ENCODE measurements at regions not wholly inside any gene's neighbourhood (a gene's known extent, or its start where the extent isn't known, plus 50 kb on each side); places are given as distances from the start of the nearest gene placed in this dataset.
"Not testable (repeated sequence)": the region's sequence is repeated elsewhere in the genome, so short reads cannot be mapped to it uniquely, and the experiment has no call there.

DNA sequence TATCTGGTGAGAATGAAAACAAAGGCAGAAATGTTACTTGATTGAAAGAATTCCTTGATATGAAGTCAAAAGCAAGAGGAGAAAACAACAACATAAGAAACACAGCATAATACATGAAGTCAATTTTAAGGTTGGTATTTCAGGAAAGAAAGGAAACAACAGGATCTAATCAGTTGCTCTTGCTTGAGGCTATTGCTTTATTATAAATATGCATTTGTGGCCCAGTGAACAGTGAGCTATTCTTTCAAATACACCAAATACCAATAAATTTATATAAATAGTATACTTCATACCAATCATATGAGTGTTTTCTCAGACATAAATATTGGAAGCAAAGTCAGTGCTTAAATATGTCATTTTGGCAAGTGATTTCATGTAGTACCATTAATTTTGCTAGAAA is 806.6 kb downstream of the NXPH1 start:
- DNase-seq, result no peak

DNA sequence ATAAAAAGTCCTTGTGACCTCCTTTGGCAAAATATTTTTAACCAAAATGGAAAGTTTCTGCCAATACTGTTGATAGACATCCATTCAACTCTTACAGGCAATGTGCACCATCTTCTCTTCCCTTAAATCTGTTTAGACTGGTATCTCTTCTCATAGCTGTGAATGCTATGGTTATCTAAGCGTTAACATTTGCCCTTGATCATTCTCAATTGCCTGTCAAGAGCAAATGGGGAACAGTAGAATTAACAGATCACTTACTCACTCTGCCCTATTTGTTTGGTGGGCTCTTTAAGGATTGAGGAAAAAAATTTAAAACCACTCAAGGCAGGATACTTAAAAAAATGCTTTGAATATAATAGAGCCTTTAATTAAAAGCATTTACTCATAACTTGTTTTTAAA is 808.4 kb downstream of the NXPH1 start:
- no peak for DNase-seq

DNA sequence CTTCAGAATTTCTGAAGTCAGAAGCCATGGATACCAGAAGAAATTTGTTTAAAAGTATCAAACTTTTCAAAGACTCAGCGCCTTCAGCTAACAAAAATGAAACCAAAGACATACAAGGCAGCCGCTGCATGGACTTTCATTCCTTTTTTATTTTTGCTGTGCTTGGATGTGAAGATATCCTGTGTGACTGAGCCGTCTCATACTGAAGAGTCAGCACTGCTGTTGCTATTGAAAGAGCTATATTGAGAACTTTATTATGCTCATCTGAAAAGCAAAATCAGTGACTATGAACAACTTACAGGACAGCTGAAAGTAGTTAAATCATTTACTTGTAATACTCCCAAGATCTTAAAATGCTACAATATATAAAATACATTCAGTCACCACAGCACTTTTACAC is 809.2 kb downstream of the NXPH1 start:
- no peak for DNase-seq

DNA sequence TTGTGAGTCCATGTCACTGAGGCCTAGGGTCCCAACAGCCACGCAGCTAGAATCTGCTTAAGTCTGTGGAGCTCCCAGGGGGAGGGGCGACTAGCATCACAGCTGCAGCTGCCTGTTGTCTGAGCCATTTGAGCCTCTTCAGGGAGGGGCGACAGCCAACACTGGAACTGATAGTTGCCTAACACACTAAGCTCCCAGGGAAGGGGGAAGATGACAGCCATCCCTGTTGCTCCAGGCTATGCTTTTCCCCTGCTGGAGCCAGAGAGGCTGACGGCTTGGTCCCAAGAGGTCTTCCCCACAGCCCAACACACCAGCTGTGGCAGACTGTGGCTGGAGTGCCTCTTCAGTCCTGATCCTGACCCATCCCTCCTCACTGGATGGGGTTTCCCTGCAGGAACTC is 817.5 kb downstream of the NXPH1 start:
- no peak for DNase-seq

DNA sequence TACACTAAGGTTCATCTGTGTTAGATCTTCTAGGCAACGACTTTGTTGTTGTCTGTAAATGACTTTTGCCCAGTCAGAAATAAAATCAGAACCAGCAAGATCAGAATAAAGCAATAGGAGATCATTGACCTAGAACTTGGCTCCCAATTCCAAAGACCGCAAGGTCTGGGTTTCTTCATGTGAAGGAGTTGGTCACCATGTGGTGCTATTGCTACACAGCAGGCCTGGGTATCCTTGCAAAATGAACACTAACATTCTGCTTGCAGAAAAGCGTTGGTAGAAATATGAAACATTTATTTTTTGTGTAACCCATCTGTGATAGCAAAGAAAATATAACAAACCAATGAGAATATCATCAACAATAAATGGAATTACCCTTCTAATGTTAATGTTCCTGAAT is 831.0 kb downstream of the NXPH1 start:
- no peak for DNase-seq

DNA sequence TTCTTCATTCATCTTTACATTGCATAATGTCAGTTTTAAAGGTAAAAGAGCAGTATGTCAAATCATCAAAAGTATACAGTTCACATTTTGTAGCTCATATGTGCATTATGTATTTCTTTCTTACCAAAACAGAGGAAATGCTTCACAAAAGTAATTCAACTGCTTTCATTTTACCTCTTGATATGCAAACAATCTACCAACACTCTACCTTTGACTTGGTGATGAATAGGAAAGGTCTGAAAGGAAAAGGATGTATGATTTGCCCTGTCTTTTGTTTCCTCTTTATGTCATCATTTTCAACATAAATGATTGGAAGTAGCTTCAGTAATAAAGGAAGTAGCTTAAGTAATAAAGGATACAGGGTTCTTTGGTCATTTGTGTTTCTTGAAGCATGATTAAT is 846.7 kb downstream of the NXPH1 start:
- DNase-seq, result no peak

DNA sequence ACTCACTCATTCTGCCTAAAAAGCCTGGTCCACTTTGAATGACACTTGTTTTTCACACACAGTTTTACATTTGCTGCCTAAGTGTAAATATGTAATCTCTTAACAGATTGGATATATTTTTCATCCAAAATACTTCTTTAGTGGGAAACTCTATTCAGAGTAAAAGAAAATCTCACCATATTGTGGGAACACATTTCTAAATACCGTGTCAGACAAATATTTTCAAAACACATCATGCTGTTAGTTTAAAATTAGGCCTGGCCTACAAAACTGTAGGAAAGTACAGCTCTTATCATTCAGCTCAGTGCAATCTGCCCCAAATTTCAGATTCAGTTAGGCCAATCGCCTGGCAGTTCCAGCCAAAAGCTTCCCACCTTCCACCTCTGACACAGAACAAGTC is 849.8 kb downstream of the NXPH1 start:
- DNase-seq, result no peak

DNA sequence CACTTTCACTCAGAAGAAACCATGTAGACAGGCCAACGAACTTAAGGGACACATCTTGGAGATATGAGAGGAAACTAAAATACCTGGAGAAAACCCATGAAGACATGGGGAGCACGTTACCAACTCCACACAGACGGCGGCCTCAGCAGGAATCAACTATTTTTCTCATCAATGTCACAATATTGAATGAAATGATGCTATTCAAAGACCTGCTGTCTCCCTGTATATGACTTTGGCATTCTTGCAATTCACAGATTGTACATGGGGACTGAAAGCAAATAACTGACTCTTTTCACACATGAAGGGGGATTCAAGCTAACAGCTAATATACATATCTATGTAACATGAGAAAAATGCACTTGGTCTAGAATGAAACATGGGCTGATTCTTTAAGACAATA is 869.0 kb downstream of the NXPH1 start:
- no peak for DNase-seq

DNA sequence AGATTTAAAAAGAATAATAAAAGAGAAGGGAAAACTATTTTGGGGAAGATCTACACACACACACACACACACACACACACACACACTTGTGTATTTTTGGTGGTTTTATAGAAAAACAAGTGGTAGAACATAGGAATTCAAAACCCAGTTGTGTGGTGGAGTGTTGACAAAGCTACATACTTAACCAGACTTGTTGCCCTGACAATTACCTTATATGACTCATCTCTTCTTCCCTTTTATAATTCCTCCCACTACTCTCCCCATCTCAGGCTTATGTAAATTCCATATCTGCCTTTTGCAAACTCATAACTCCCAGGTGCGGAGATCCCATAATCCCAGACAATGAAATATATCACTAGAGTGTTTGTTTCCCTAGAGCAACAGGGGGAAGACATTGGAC is 873.7 kb downstream of the NXPH1 start:
- DNase-seq, result no peak

DNA sequence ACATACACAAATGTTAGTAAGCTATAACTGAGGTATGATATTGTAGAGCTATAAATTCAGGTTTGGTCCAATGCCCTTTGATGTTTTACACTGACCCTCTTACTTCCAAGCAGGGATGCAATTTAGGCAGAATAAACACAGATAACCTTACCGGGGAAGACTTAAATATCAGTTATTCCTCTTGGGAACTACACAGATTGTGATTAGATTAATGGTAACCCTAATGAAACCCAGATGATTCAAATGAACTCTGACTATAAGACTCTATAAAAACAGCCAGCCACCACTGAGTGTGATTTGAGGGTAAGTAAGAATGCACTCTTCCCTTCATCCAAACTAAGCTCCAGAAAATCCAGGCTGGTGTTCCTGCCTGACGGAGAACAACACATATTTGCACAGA is 891.1 kb downstream of the NXPH1 start:
- DNase-seq, result no peak

DNA sequence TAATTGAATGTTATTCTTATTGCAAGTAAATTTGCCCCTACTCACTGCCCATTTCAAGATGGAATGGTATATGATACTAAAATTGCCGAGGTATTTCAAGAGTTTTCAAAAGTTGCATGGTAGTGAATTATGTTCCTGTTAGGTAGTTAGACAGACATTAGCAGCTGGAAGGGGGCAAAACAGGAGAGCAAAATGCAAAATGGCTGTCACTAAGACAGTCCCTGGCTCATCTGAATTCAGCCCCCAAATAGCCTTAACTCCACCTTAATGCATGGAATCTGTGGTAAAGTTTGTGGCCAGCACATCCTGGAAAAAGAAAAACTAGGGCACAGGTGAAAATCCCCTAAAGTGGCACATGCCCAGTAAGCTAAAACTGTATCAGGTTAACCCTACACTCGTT is 894.9 kb downstream of the NXPH1 start:
- no peak for DNase-seq

DNA sequence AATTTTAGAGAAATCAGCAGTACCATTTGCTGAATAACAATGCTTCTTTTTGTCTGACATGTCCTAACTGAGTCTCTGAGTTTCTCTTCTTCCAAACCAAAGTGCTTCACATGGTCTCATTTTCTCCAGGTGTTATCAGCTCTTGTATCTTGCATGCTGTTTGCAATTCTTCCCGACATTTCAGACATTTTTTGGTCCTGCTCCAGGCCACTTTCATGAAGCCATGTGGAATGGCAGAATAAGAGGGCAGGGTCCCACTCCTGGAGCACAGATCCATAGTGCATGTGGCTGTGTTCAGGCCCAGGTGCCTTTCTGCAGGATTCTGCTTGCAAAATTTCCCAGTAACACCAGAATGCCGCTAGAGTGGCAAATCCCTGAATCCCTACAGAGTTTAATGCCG is 916.2 kb downstream of the NXPH1 start:
- DNase-seq, result no peak

DNA sequence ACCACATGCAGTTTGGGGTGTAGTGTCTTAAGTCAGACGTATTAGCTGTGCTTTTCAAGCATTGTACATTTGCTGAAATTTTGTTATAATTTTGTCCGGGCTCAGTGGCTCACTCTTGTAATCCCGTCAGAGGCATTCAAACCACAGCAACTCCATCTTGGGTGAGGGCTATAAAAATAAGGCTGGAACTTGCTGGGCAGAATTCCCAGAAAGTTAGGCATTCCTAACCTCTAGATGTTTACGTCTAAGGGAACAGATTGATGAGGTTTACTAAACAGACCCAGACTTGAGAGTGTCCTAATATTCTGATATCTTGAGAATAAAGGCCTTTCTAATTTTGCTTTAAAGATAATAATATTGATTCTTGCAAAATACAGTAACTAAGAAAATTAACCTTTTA is 957.8 kb downstream of the NXPH1 start:
- no peak for DNase-seq

DNA sequence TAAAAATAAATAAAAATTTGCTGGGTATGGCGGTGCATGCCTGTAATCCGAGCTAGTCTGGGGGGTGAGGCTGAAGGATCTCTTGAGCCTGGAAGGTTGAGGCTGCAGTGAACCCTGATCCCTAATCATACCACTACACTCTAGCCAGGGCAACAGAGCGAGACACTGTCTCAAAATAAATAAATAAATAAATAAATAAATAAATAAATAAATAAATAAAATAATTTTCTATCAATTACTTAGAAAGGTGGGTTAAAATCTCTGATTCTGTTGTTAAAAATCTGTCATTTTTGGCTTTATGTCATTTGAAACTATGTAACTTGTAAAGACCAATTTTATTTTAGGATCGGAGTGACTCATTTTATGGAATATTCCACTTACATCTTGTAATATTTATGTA is 958.6 kb downstream of the NXPH1 start:
- no peak for DNase-seq

DNA sequence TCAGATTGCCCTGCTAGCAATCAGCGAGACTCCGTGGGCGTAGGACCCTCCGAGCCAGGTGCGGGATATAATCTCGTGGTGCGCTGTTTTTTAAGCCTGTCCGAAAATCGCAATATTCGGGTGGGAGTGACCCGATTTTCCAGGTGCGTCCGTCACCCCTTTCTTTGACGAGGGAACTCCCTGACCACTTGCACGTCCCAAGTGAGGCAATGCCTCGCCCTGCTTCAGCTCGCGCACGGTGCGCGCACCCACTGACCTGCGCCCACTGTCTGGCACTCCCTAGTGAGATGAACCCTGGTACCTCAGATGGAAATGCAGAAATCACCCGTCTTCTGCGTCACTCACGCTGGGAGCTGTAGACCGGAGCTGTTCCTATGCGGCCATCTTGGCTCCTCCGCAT is 971.0 kb downstream of the NXPH1 start:
- DNase-seq, result not testable (repeated sequence)

DNA sequence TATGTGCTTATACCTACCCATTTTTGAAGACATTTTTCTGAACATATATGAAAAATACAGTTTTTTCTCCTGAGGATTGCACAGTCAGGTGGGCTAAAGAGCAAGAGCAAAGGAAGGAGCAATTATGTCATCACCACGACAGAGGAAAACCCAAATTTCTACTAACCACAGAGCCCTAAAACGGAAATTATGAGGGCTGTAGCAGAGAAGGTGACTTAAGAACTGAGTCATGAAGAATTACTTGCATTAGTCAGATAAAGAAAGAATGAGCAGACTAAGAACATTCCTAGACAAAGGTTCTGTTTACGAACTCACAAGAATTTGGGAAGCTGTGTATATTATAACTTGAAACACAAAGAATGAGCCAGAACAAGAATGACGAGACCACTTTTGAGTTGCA is 974.4 kb downstream of the NXPH1 start:
- no peak for DNase-seq

DNA sequence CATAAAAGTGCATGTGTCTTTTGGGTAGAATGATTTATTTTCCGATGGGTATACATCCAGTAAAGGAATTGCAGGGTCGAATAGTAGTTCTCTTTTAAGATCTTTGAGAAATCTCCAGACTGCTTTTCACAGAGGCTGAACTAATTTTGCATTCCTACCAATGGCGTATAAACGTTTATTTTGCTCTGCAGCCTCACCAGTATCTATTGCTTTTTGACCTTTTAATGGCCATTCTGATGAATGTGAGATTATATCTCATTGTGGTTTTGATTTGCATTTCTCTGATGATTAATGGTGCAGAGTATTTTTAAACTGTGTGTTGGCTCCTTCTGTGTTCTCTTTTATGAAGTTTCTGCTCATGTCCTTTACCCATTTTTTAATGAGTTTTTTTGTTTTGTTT is 1020.1 kb downstream of the NXPH1 start:
- no peak for DNase-seq

DNA sequence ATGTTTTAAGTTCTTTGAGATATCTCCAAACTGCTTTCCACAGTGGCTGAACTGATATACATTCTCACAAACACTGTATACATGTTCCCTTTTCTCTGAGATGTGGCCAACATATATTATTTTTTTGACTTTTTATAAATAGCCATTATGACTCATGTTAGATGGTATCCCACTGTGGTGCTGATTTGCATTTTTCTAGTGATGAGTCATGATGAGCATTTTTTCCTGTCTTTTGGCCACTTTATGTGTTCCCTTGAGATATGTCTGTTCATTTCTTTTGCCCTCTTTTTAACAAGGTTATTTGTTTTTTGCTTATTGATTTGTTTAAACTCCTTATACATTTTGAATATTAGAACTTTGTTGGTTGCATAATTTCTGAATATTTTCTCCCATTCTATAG is 1055.1 kb downstream of the NXPH1 start:
- DNase-seq, result no peak

DNA sequence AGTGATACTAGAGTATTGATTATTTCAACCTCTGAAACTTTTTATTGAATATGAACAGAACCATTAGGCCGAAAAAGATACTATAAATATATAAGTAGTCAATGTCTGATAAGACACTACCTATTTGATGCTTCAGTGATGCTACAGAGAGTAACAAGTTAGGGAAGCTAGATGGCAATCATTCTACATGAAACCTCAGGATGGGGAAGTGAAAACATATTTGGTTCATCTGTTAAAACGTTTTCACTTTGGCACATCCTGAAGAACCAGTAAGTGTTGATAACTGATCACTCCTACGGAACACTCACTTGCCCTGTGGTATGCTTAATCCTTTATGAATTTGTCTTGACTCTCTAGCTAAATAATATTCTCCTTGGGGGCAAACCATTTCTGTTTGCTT is 1064.9 kb downstream of the NXPH1 start:
- DNase-seq, result no peak

DNA sequence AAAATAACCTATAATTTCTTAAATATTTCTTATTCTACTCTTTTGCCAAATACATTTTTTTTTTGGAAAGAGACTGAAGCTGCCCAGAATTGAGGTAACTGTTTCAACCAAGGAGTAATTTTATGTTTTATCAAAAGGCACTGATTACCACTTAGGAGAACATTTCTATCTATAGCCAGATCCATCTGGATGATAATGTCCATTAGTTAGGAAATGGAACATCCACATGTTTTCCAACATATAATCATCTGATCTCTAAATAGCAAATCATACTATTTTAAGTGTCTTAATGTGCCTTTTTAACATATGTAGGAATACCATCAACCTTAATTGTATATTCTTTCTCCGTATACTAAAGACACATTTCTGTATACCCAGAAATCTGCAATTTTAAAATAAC is 1068.9 kb downstream of the NXPH1 start:
- no peak for DNase-seq

DNA sequence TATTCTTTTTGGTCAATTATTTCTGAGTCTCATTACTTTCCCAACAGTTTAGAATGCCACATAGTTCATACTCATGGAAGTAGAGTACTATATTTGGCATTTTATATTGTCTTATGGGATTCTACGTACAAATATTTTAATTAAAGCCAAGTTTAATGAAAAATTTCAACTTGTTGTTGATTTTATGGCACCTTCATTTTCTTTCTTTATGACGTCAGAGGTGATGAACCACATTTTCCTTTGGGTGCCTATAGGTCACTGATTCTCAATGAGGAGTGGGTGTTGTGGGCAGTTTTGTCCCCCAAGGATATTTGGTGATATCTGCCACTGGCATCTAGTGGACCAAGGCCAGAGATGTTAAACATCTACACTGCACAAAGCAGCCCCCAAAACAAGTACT is 1071.3 kb downstream of the NXPH1 start:
- no peak for DNase-seq

DNA sequence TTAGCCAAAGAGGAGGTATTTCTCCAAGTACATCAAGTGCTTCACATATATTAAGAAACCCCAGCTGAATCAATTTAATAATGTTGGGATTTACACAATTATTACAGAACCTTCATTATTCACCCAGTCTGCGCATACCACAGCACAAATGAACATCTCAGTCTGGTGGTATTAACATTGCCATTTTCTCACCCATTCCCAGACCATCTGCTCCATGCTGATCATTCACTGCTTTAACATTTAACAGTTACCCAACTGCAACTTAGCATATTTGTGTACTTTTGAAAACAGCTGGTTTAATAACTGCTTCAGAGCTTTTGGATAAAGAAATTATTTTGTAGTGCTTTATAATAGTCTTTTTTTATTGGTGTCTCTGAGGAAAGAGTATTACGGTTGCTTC is 1072.1 kb downstream of the NXPH1 start:
- DNase-seq, result no peak

DNA sequence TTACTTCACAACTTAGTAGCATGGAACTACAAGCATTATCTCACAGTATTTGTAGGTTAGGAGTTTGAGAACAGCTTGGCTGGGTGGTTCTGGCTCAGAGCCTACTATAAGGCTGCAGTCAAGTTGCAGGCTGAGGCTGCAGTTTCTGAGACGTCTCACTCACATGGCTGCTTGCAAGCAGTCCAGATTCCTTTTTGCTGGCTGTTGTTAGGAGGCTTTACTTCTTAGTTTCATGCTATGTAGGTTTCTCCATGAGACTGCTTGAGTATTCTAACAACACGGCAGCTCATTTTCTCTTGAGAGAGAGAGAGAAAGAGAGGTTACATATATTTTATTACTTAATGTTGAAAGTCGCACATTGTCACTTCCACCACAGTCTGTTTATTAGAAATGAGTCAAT is 1073.9 kb downstream of the NXPH1 start:
- DNase-seq, result no peak

DNA sequence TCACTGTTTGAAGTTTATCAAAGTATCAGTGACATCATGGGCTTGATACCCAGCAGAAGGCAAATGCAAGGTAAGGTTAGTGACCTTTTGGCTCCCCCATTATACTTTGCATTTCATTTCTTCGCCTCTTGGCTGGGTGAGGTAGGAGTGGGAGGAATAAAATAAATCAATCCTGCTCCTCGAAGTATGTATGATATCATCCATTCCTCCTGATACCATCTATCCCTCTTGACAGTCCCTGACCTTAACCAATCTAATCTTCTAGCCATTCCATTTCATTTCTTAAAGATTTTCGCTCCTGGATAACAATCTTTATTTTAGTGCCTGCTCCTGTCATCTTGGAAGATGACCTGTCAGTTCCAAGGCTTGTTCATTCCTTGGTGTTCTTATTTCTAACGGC is 1083.3 kb downstream of the NXPH1 start:
- no peak for DNase-seq

DNA sequence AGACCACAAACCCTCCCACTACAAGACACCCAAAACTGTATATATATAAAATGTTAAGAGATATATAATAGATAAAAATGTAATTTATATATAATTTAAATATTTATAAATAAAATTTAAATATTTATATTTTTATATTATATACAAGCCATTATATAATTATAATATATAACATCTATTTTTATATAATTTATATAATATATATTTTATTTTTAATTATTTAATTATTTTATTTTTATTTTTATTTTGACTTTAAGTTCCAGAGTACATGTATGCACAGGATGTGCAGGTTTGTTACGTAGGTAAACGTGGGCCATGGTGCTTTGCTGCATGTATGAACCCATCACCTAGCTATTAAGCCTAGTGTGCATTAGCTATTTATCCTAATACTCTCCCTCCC is 1090.2 kb downstream of the NXPH1 start:
- no peak for DNase-seq

DNA sequence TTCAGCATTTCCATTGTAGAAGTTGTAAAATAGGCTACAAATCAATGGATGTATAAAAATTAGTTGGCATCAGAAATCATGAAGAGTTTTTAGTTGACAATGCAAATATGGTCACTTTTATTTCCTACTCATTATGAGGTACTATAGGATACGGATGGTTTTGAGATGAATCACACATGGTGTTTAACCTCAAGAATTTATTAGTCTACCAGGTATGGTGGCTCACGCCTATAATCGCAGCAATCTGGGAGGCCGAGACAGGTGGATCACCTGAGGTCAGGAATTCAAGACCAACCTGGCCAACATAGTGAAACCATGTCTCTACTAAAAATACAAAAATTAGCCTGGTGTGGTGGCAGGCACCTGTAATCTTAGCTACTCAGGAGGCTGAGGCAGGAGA is 1119.0 kb downstream of the NXPH1 start:
- not testable (repeated sequence) for DNase-seq

DNA sequence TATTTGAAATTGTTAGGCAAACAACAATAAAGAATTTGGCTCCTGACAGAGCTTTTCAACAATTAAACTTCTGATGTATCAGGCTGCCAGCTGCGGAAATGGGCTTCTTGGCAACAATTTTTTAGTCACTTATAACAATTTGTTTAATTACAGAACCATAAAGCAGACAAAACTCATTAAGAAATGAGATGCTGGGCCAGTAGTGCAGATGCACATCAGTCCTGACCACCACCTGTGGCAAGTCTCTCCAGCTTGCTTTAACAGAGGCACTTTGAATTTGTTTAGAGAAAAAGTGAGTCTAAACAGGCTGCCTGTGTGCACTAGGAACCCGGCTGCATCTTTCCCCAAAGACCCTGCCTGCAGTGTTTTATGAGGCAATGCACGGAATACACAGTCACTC is 1124.4 kb downstream of the NXPH1 start:
- DNase-seq, result no peak

All from DMS79 (cell line).